Neuronal stem cell (in vitro differentiated cells): ENCODE measurements at regions not wholly inside any gene's neighbourhood (a gene's known extent, or its start where the extent isn't known, plus 50 kb on each side); places are given as distances from the start of the nearest gene placed in this dataset.

ENCODE experiments used
- DNase-seq: peaks from one replicate; pipeline ENCODE4 v3.0.0-alpha.2; 2013; ENCODE audit warnings: low spot score
- H2AFZ ChIP-seq: one replicate; pipeline ENCODE4 v1.6.1; 2013; ENCODE audit warnings: mild to moderate bottlenecking, low read length, inconsistent platforms
- H2AK5ac ChIP-seq: 2 replicates; pipeline ENCODE4 v1.6.1; 2013; ENCODE audit warnings: low read depth, mild to moderate bottlenecking, inconsistent platforms, low read length, moderate library complexity, mixed read lengths
- H2BK120ac ChIP-seq: 2 replicates; pipeline ENCODE4 v1.6.1; 2013; ENCODE audit warnings: low read depth, mild to moderate bottlenecking, inconsistent platforms, low read length, moderate library complexity, mixed read lengths
- H2BK12ac ChIP-seq: one replicate; pipeline ENCODE4 v1.6.1; 2013; ENCODE audit warnings: low read length, inconsistent platforms
- H2BK15ac ChIP-seq: 2 replicates; pipeline ENCODE4 v1.6.1; 2013; ENCODE audit warnings: mild to moderate bottlenecking, low read length, inconsistent platforms, mixed read lengths
- H2BK5ac ChIP-seq: one replicate; pipeline ENCODE4 v1.6.1; 2013; ENCODE audit warnings: inconsistent platforms, mild to moderate bottlenecking, low read length, moderate library complexity
- H3K14ac ChIP-seq: one replicate; pipeline ENCODE4 v1.6.1; 2013; ENCODE audit warnings: low read length, inconsistent platforms
- H3K18ac ChIP-seq: 2 replicates; pipeline ENCODE4 v1.6.1; 2013; ENCODE audit warnings: low read length, inconsistent platforms
- H3K23ac ChIP-seq: 2 replicates; pipeline ENCODE4 v1.6.1; 2013; ENCODE audit warnings: low read depth, mild to moderate bottlenecking, mixed read lengths, low read length, inconsistent platforms; ENCODE audit not compliant: poor library complexity
- H3K27ac ChIP-seq: replicated peaks from 3 replicates; pipeline ENCODE4 v1.5.1; 2013; ENCODE audit warnings: low read length, inconsistent platforms
- H3K27me3 ChIP-seq, 3 experiments: 2 replicates each; pipeline ENCODE4 v1.6.1; 2013; ENCODE audit warnings: low read length in 3 of 3, mild to moderate bottlenecking in 2 of 3, inconsistent platforms in 1 of 3, low read depth in 1 of 3, mixed read lengths in 1 of 3, moderate library complexity in 1 of 3; ENCODE audit not compliant: control insufficient read depth in 3 of 3, insufficient read depth in 3 of 3
- H3K36me3 ChIP-seq, 2 donors: replicated peaks in 1 of 2; 2 replicates each; pipeline ENCODE4 v1.6.1; 2013; ENCODE audit warnings: low read length in 2 of 2; ENCODE audit not compliant: control insufficient read depth in 2 of 2, insufficient read depth in 2 of 2
- H3K4ac ChIP-seq: 2 replicates; pipeline ENCODE4 v1.6.1; 2013; ENCODE audit warnings: inconsistent platforms, mild to moderate bottlenecking, low read length, moderate library complexity
- H3K4me1 ChIP-seq, 2 donors: 1 replicate in 1 of 2; 2 replicates in 1 of 2; pipeline ENCODE4 v1.6.1; 2013; ENCODE audit warnings: low read length in 2 of 2, low read depth in 1 of 2; ENCODE audit not compliant: control insufficient read depth in 2 of 2, insufficient read depth in 1 of 2
- H3K4me2 ChIP-seq: one replicate; pipeline ENCODE4 v1.6.1; 2013; ENCODE audit warnings: mild to moderate bottlenecking, low read length, inconsistent platforms; ENCODE audit not compliant: insufficient read depth, poor library complexity, severe bottlenecking
- H3K4me3 ChIP-seq, 2 donors: 2 replicates each; pipeline ENCODE4 v1.5.1; 2013; ENCODE audit warnings: low read length in 2 of 2, mild to moderate bottlenecking in 2 of 2, inconsistent platforms in 1 of 2, moderate library complexity in 1 of 2
- H3K79me1 ChIP-seq: one replicate; pipeline ENCODE4 v1.6.1; 2013; ENCODE audit warnings: low read depth, mild to moderate bottlenecking, inconsistent platforms, low read length, moderate library complexity
- H3K9ac ChIP-seq: one replicate; pipeline ENCODE4 v1.6.1; 2013; ENCODE audit warnings: mild to moderate bottlenecking, low read depth, low read length, inconsistent platforms; ENCODE audit not compliant: poor library complexity
- H3K9me3 ChIP-seq, 2 donors: replicated peaks in 1 of 2; 2 replicates each; pipeline versions ENCODE3 to v1.6.1; 2013; ENCODE audit warnings: low read length in 2 of 2, mild to moderate bottlenecking in 2 of 2, inconsistent platforms in 1 of 2, low read depth in 1 of 2, mixed read lengths in 1 of 2, moderate library complexity in 1 of 2; ENCODE audit not compliant: control insufficient read depth in 2 of 2, insufficient read depth in 1 of 2
- H4K8ac ChIP-seq: one replicate; pipeline ENCODE4 v1.6.1; 2013; ENCODE audit warnings: low read depth, mild to moderate bottlenecking, inconsistent platforms, low read length, moderate library complexity
- H4K91ac ChIP-seq: one replicate; pipeline ENCODE4 v1.6.1; 2013; ENCODE audit warnings: low read length, low read depth, mild to moderate bottlenecking, inconsistent platforms; ENCODE audit not compliant: poor library complexity
- WGBS, 2 donors: extraction: QIAGEN DNeasy Blood & Tissue Kit; methylation state at CpG; one replicate each; pipeline ENCODE4 v1.1.7; 2013; ENCODE audit warnings: missing lambda C conversion rate in 2 of 2, mixed read lengths in 1 of 2; ENCODE audit not compliant: insufficient read length in 2 of 2, insufficient replicate concordance in 1 of 2; ENCODE audit errors: extremely low coverage in 2 of 2; 5-methylcytosine and 5-hydroxymethylcytosine counted together

DNA sequence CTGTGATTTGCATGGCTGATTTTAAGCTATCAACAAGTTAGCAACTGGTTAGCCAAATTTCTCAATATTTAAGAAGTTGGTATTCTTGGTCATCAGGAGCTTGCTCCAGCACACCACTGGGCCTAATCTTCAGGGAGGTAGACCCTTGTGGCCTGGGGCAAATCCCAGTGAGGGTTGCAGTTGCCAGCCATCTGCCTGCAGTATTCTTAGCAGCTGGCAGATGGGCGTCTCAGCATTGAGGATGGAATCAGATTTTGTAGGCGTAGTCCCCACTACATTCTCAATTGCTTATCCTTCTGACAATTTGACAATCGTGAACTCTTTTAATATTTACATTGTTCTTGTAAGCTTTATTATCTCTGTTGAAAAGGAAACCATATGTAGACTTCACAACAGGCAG is 1266.2 kb downstream of the SLITRK5 start:
- Histone ChIP-seq H2BK15ac (no peak overlapping the region), H3K4me2 (no peak overlapping the region), H2BK12ac (no peak overlapping the region), H2AK5ac (no peak overlapping the region), H3K36me3 (no peaks in the 10 kb centered on the region), H4K8ac (no peak overlapping the region), H2BK120ac (no peak overlapping the region), H3K14ac (no peak overlapping the region), H3K4me1 (no peaks in the 10 kb centered on the region), H2AFZ (no peak overlapping the region), H2BK5ac (no peak overlapping the region), H3K23ac (no peak overlapping the region), H3K79me1 (no peaks in the 10 kb centered on the region), H3K27ac (no peak overlapping the region), H3K27me3 (no peaks in the 10 kb centered on the region), H3K4me3 (no peak overlapping the region), H3K4ac (no peak overlapping the region), H3K9me3 (no peaks in the 10 kb centered on the region), H3K9ac (no peak overlapping the region), H4K91ac (no peak overlapping the region), H3K18ac (no peak overlapping the region)
- DNase-seq, result no peak
- no CpG with 5 or more reads among the region's 3 CpGs for WGBS, 2 donors

DNA sequence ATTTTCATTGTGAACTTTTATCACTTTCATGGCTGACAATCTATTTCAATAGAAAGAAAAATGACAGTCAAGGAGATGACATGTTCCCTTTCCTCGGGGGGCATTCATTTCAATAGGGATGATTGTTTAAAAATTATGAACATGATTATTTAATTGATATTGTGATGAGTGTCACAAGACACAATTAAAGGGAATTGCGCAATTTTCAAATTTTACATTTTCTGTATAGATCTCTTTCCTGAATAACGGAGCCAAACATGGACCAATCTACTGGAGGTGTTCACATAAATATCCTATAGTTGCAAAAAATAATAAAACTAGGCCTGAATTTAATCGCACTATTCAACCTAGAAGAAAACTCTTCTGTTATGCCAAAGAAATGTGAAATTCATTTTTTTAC is 1274.6 kb downstream of the SLITRK5 start:
- no peaks in the 10 kb centered on the region for H3K79me1 ChIP-seq
- H3K23ac ChIP-seq, result no peak overlapping the region
- H3K9ac ChIP-seq, result no peak overlapping the region
- no peaks in the 10 kb centered on the region for H3K36me3 ChIP-seq
- no peak overlapping the region for H3K14ac ChIP-seq
- H3K18ac ChIP-seq, result no peak overlapping the region
- DNase-seq, result no peak
- no peaks in the 10 kb centered on the region for H3K4me1 ChIP-seq
- H2AFZ ChIP-seq, result no peak overlapping the region
- no peak overlapping the region for H4K8ac ChIP-seq
- no peak overlapping the region for H3K4me3 ChIP-seq
- no peaks in the 10 kb centered on the region for H3K9me3 ChIP-seq
- H3K4ac ChIP-seq, result no peak overlapping the region
- no CpG with 5 or more reads among the region's 4 CpGs for WGBS, 2 donors
- H2BK5ac ChIP-seq, result no peak overlapping the region
- no peak overlapping the region for H3K4me2 ChIP-seq
- no peak overlapping the region for H2BK12ac ChIP-seq
- H2BK15ac ChIP-seq, result no peak overlapping the region
- no peak overlapping the region for H2AK5ac ChIP-seq
- H3K27me3 ChIP-seq, result no peaks in the 10 kb centered on the region
- no peak overlapping the region for H4K91ac ChIP-seq
- no peak overlapping the region for H3K27ac ChIP-seq
- no peak overlapping the region for H2BK120ac ChIP-seq

DNA sequence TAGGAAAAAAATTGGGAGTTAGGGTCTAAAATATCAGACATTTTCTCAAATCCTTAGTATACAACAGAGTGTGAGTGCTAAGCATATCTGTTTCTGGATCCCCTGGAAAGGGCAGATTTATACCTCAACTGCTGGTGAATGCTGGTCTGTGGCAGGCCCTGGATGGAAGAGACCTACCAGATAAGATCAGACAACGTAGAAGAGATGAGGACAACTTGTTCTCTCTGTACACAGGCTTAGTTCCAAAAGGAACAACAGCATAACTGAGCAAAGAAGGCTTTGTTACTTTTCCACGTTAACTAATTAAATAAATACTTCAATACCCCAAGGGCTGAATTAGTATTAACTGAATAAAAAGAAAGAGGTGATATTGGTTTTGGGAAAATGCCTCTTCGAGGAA is 1277.3 kb downstream of the SLITRK5 start:
- no peak overlapping the region for H4K8ac ChIP-seq
- H2AFZ ChIP-seq, result no peak overlapping the region
- no peak overlapping the region for H3K4ac ChIP-seq
- no peaks in the 10 kb centered on the region for H3K9me3 ChIP-seq
- H2BK15ac ChIP-seq, result no peak overlapping the region
- no peak overlapping the region for H3K4me2 ChIP-seq
- no peak overlapping the region for H2BK12ac ChIP-seq
- H3K23ac ChIP-seq, result no peak overlapping the region
- no peak overlapping the region for H2BK120ac ChIP-seq
- no peaks in the 10 kb centered on the region for H3K79me1 ChIP-seq
- no peak overlapping the region for H3K27ac ChIP-seq
- no peaks in the 10 kb centered on the region for H3K36me3 ChIP-seq
- no peak overlapping the region for H4K91ac ChIP-seq
- no peak overlapping the region for H3K18ac ChIP-seq
- WGBS, 2 donors, result no CpG with 5 or more reads among the region's 3 CpGs
- no peak overlapping the region for H2BK5ac ChIP-seq
- H3K14ac ChIP-seq, result no peak overlapping the region
- no peaks in the 10 kb centered on the region for H3K4me1 ChIP-seq
- no peak overlapping the region for H3K4me3 ChIP-seq
- no peak overlapping the region for H2AK5ac ChIP-seq
- H3K9ac ChIP-seq, result no peak overlapping the region
- no peak for DNase-seq
- H3K27me3 ChIP-seq, result no peaks in the 10 kb centered on the region

DNA sequence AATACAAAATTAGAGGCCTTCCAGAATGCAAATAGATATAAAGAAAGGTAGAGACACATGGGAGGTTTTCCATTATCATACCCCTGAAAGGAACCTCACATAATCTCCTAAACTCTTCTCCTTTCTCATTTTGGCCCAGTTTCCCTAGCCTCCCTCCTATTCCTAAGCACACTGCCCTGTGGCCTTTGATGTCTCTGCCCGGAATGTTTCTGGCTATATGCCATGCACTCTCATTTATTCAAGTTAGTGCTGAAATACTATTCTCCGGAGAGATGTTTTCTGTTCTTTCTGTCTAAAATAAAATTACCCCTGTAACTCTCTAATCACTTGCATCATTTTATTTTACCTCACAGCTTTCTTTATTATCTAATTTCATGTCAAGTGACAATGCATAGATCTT is 1287.7 kb downstream of the SLITRK5 start:
- Histone ChIP-seq H2BK5ac (no peak overlapping the region), H2BK12ac (no peak overlapping the region), H3K9ac (no peak overlapping the region), H3K18ac (no peak overlapping the region), H4K91ac (no peak overlapping the region), H2AK5ac (no peak overlapping the region), H3K23ac (no peak overlapping the region), H3K14ac (no peak overlapping the region), H2BK15ac (no peak overlapping the region), H3K27ac (no peak overlapping the region), H3K36me3 (no peaks in the 10 kb centered on the region), H3K4me3 (no peak overlapping the region), H4K8ac (no peak overlapping the region), H3K4me2 (no peak overlapping the region), H2BK120ac (no peak overlapping the region), H3K9me3 (no peaks in the 10 kb centered on the region), H3K27me3 (no peaks in the 10 kb centered on the region), H2AFZ (no peak overlapping the region), H3K4ac (no peak overlapping the region), H3K4me1 (no peaks in the 10 kb centered on the region), H3K79me1 (no peaks in the 10 kb centered on the region)
- no peak for DNase-seq
- WGBS, 2 donors, result no CpG with 5 or more reads among the region's 2 CpGs
